ENCODE measurements at regions not wholly inside any gene's neighbourhood (a gene's known extent, or its start where the extent isn't known, plus 50 kb on each side); places are given as distances from the start of the nearest gene placed in this dataset.

GRCh38 chr15:49760749-49761148 lies 139.9 kb downstream of the DTWD1 start:
- Histone ChIP-seq H3K36me3 (ENCODE audit: insufficient read depth, low read length) (no peaks in the 10 kb centered on the region), H3K9me2 (ENCODE audit: insufficient read depth, low read length) (no peaks in the 10 kb centered on the region), H3K4me1 (ENCODE audit: insufficient read depth, low read length, poor library complexity, severe bottlenecking) (no peaks in the 10 kb centered on the region), H4K20me1 (ENCODE audit: insufficient read depth, low read length) (no peaks in the 10 kb centered on the region), H3K79me2 (ENCODE audit: insufficient read depth, low read depth, low read length) (no peaks in the 10 kb centered on the region), H2AFZ (ENCODE audit: low read length) (no peak overlapping the region), H3K9me3 (ENCODE audit: low read length) (peaks cover 14% of the 10 kb centered on the region; the same call in 1 of the 2 replicates), H3K4me3 (ENCODE audit: low read depth, low read length, poor library complexity, severe bottlenecking) (no peak overlapping the region), H3K4me2 (ENCODE audit: low read length) (no peak overlapping the region), H3K27ac (ENCODE audit: low read depth, low read length, poor library complexity, severe bottlenecking) (no peak overlapping the region)
- intact Hi-C loops (cut with micrococcal nuclease; ENCODE audit: unreplicated experiment) = no loop called here
- DNase-seq (ENCODE audit: low spot score) = no peak
- POLR2A ChIA-PET = no interaction called here
- TF ChIP-seq CTCF (conservative IDR thresholded peaks at IDR 0.05; ENCODE audit: low read length) (no peak), EZH2phosphoT487 (IDR thresholded peaks at IDR 0.05; ENCODE audit: borderline replicate concordance, low read depth, low read length) (no peak)
- CTCF ChIA-PET (ENCODE audit: unreplicated experiment) = no interaction called here
- BruUV-seq (replicated peaks) = no TSS peak

- no peaks in the 10 kb centered on the region for H3K9me3 ChIP-seq (ENCODE audit: low read length)
- no peaks in the 10 kb centered on the region for H3K9me2 ChIP-seq (ENCODE audit: insufficient read depth, low read length)
- no TSS peak for BruUV-seq (replicated peaks)
- no peaks in the 10 kb centered on the region for H3K36me3 ChIP-seq (ENCODE audit: insufficient read depth, low read length)
- H3K4me1 ChIP-seq (ENCODE audit: insufficient read depth, low read length, poor library complexity, severe bottlenecking) = no peaks in the 10 kb centered on the region
- DNase-seq (ENCODE audit: low spot score) = no peak
- no peak overlapping the region for H3K4me3 ChIP-seq (ENCODE audit: low read depth, low read length, poor library complexity, severe bottlenecking)
- no peaks in the 10 kb centered on the region for H4K20me1 ChIP-seq (ENCODE audit: insufficient read depth, low read length)
- no peak overlapping the region for H3K27ac ChIP-seq (ENCODE audit: low read depth, low read length, poor library complexity, severe bottlenecking)
- no peak overlapping the region for H3K4me2 ChIP-seq (ENCODE audit: low read length)
- intact Hi-C loops (cut with micrococcal nuclease; ENCODE audit: unreplicated experiment) = no loop called here
- H3K79me2 ChIP-seq (ENCODE audit: insufficient read depth, low read depth, low read length) = no peaks in the 10 kb centered on the region
- POLR2A ChIA-PET = no interaction called here
- TF ChIP-seq EZH2phosphoT487 (IDR thresholded peaks at IDR 0.05; ENCODE audit: borderline replicate concordance, low read depth, low read length) (no peak), CTCF (conservative IDR thresholded peaks at IDR 0.05; ENCODE audit: low read length) (no peak)
- H2AFZ ChIP-seq (ENCODE audit: low read length) = no peak overlapping the region
- CTCF ChIA-PET (ENCODE audit: unreplicated experiment) = no interaction called here
These were observed 148.4 kb downstream of the DTWD1 start for GRCh38 chr15:49769225-49769624.

DNA sequence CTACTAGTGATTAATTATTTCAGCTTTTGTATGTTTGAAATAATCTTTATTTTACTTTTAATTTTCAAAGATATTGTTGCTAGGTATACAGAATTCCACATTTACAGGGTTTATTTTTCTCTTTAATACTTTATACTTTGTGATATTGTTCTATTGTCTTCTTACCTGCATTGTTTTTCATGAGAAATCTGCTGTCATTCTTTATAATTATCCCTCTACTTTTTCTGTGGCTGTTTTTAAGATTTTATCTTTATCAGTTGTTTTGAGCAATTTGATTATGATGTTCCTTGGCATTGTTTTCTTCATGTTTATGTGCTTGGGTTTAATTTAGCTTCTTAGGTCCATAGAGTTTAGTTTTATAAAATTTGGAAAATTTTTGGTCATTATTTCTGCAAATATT lies 168.6 kb downstream of the DTWD1 start:
- intact Hi-C loops (cut with micrococcal nuclease; ENCODE audit: unreplicated experiment) = no loop called here
- Histone ChIP-seq H3K4me3 (ENCODE audit: low read depth, low read length, poor library complexity, severe bottlenecking) (no peak overlapping the region), H2AFZ (ENCODE audit: low read length) (no peak overlapping the region), H3K4me1 (ENCODE audit: insufficient read depth, low read length, poor library complexity, severe bottlenecking) (no peaks in the 10 kb centered on the region), H4K20me1 (ENCODE audit: insufficient read depth, low read length) (no peaks in the 10 kb centered on the region), H3K9me2 (ENCODE audit: insufficient read depth, low read length) (no peaks in the 10 kb centered on the region; the same call in 1 of the 2 replicates), H3K9me3 (ENCODE audit: low read length) (peaks cover 6% of the 10 kb centered on the region; the same call in 1 of the 2 replicates), H3K79me2 (ENCODE audit: insufficient read depth, low read depth, low read length) (no peaks in the 10 kb centered on the region), H3K27ac (ENCODE audit: low read depth, low read length, poor library complexity, severe bottlenecking) (no peak overlapping the region), H3K4me2 (ENCODE audit: low read length) (no peak overlapping the region), H3K36me3 (ENCODE audit: insufficient read depth, low read length) (no peaks in the 10 kb centered on the region)
- POLR2A ChIA-PET = no interaction called here
- BruUV-seq (replicated peaks) = no TSS peak
- TF ChIP-seq CTCF (conservative IDR thresholded peaks at IDR 0.05; ENCODE audit: low read length) = no peak
- no peak for TF ChIP-seq EZH2phosphoT487 (IDR thresholded peaks at IDR 0.05; ENCODE audit: borderline replicate concordance, low read depth, low read length)
- CTCF ChIA-PET (ENCODE audit: unreplicated experiment) = no interaction called here
- no peak for DNase-seq (ENCODE audit: low spot score)
